Fibroblast of upper back skin (primary cell): ENCODE measurements at regions not wholly inside any gene's neighbourhood (a gene's known extent, or its start where the extent isn't known, plus 50 kb on each side); places are given as distances from the start of the nearest gene placed in this dataset.
"Not testable (repeated sequence)": the region's sequence is repeated elsewhere in the genome, so short reads cannot be mapped to it uniquely, and the experiment has no call there.

Experiments used
- DNase-seq: peaks from one replicate; pipeline ENCODE4 v3.0.0-alpha.2; 2013

DNA sequence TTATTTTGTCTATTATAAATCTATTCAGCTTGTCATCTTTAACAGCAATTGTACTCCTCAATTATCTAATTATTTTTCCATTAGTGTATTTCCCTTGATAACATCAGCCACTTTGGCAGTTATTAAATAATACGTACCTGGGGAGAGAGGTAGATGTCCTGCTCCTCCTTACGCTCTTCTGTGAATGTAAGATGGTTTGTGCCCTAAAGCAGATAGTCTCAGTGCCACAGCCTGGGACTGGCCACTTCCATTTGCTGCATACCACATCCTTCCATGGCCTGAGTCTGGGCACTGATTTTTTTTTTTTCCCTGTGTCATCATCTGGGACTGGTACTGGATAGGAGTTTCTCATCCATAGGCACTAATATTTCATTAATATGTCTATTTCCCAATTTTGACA is 632.4 kb upstream of the LRRTM4 start:
- no peak for DNase-seq

GRCh38 chr2:78162202-78162601 is 640.0 kb upstream of the LRRTM4 start:
- no peak for DNase-seq

- not testable (repeated sequence) for DNase-seq
Observed at GRCh38 chr2:78172157-78172556, 650.0 kb upstream of the LRRTM4 start.

DNA sequence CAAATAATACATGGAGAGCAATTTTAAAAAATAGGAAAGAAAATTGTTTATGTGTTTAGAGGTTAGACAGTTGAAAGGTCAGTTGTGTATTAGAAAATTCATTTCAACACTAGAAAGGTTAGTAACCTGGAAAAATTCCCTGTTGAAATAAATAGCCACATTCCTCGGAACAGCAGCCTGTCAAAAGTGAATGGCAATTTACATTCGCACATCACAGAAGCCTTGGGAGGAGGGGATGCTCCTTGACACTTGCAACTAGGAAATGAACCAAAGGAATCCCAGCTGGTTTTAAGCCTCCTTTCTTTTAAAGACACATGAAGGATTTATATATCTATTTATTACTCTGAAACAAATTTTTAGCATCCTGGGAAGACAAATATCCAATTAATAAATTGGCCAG is 653.5 kb upstream of the LRRTM4 start:
- DNase-seq = no peak

DNA sequence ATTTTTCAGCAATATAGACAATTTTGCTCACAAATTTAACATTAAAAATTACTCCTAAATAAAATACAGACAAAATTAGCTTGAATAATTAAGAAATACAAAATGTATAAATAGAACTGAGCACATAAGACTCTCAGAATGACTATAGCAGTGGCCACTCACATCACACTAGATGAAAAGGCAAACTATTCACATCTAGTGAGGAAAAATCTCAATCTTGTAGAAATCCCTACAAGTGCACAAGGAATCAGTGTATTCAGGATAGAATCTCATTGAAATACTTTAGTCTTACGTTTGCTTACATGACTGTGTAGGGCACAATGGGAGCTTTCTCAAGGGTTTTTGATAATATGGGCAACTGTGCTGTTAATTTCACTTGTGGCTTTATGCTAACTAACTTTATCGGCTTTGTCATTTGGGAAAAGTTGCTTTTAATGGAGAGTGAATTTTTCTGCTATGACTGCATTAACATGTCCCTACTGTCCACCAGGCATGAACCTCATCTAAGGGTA is 678.9 kb upstream of the LRRTM4 start:
- DNase-seq = no peak

- DNase-seq = no peak
Observed at GRCh38 chr2:78202366-78202765, 680.2 kb upstream of the LRRTM4 start.

- no peak for DNase-seq
Observed at GRCh38 chr2:78202986-78203670, 681.0 kb upstream of the LRRTM4 start.

- DNase-seq = no peak
Observed at GRCh38 chr2:78218066-78218465, 695.9 kb upstream of the LRRTM4 start.

- no peak for DNase-seq
Observed at GRCh38 chr2:78237704-78238103, 715.5 kb upstream of the LRRTM4 start.

DNA sequence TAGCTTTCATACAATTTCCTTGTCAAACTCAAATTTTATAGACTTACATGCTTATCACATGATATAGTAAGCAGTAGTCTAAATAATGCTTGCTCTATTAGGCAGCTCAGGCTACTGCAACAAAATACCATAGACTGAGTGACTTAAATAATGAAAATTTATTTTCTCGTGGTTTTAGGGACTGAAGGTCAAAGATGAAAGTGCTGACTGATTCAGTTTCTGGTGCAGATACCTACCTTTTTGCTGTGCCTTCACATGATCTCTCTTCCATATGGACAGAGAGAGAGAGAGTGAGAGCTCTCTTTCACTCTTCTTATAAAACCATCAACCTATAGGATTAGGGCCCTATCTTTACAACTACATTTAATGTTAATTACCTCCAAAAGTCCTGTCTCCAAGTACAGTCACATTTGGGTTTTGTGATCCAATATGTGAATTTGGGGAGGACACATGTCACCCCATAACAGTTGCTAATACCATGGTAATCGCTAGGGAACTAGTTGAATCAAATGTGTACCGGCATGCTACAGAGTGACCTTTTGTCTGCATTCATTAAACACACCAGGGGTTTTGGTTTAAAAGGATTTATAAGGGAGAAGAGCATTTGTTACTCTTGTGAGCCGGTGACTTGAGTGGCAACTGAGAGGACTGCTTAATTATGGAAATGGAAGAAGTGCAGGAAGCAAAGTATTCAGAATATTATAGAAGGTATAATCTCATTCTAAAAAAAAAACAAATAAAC is 723.4 kb upstream of the LRRTM4 start:
- DNase-seq = no peak

DNA sequence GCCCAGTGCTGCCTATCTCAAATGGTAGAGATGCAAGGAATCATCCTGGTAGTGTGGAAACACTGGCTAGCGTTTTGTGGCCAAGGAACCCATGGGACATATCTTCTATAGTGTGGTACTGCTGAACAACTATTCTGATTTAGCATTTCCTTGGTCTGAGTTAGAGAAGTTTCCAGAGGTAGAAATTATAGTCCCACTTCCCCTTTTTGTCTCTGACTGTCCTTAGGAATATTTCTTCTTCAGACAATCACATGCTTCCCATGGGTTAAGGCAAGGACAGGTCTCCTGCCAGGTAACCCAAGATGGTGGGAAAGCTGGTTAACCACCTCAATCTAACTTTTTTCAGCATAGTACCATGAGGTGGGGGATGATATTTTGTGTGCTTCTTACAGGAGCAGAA is 729.5 kb upstream of the LRRTM4 start:
- DNase-seq = no peak

- DNase-seq = no peak
Observed at GRCh38 chr2:78260861-78261260, 738.7 kb upstream of the LRRTM4 start.

DNA sequence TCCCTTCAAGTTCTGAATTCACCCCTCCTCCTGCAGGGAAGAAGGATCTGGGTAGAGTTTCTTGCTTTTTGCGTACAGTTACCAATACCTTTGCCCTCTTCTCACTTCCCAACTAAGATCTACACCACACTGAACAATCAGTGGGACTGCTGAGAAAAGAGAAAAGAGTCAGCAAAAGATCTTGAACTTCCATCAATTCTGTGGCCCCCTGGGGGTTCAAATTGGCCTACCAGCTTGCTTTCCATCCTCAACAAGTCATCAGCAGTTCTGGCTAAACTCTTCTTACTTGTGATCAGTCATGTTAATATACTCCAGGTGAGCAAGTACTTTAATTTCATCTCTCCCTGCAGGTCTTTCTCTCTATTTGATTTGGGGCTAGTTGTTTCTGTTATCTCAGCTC is 739.3 kb upstream of the LRRTM4 start:
- DNase-seq = no peak

- DNase-seq = not testable (repeated sequence)
Observed at GRCh38 chr2:78262089-78262488, 739.9 kb upstream of the LRRTM4 start.

DNA sequence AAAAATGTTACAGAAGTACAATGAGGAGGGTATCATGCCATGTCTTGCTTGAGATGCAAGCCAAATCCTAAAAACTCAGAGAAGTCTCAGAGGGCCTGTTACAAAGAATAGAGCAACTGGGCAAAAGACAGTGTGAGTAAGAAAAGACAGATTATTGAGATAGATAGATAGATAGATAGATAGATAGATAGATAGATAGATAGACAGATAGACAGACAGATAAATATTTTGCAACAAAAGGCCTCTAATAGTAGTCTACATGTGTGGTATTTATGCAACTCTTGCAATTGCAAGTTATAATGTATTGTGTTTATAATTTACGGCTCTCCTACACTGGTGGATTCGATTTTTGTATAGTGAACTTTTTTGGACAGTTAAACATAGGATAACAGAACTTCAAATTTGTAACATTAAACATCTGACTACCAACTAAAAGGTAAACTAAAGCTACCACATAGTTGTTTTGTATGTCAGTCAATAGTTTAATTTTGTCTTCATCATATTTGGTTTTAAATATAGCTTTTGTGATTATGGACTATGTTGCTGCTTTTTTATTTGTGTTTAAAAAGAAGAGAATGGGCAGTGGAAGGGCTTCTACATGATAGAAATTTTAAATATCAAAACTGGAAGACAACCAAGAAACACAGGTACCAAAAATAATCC is 740.7 kb upstream of the LRRTM4 start:
- no peak for DNase-seq

GRCh38 chr2:78263571-78263970 is 741.4 kb upstream of the LRRTM4 start:
- DNase-seq = no peak

DNA sequence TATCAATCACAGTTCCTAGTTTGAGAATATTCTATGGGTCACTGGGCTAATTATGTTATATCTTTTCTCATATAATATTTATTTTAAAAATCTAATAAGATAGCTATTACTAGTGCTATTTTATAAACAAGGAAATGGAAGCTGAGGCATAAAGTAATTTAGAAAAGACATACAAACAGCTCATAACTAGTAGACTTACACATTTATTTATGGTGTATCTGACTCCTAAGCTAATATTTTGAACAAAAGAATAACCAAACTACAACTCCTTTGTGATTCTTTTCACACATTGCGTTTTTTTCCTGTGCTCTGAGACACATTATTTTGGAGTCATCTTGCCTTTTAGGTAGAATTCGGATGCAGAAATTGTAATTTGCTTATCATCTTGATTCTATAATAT is 742.0 kb upstream of the LRRTM4 start:
- DNase-seq = no peak

DNA sequence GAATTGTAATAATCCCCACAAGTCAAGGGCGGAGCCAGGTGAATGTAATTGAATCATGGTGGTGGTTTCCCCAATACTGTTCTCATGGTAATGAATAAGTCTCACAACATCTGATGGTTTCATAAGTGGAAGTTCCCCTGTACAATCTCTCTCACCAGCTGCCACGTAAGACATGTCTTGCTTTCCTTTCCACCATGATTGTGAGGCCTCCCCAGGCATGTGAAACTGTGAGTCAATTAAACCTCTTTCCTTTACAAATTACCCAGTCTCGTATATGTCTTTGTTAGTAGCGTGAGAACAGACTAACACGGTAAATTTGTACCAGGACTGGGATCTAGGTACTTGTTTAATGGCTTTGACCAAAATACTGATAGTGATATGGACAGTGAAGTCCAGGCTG is 744.3 kb upstream of the REG3G start:
- DNase-seq = no peak

DNA sequence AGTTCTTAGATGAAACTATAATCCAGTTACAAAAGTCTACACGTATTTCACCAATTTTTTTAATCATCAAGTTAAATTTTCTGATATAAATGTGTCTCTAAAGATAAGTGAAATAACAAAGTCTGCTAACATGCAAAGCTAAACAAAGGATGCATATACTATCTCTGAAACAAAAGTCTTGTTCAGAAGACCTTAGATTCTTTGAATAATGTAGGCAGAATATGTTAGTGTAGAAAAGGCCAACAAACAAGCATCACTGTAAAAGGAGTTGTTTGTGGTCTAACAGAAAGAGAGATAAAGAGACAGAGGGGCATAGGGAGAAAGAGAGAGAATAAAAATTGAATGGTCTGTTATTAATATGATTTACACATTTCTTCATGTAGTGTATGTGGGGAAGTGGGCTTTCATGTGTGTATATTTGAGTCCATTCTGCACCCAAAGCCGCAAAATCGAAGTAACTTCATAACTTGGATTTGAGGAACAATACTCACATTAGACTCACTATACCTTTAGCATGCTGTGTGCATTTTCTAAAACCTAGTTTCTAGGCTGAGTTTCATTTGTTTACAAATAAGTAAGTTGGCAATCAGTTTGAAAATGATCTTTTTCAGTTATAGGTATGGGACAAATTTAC is 734.8 kb upstream of the REG3G start:
- no peak for DNase-seq

DNA sequence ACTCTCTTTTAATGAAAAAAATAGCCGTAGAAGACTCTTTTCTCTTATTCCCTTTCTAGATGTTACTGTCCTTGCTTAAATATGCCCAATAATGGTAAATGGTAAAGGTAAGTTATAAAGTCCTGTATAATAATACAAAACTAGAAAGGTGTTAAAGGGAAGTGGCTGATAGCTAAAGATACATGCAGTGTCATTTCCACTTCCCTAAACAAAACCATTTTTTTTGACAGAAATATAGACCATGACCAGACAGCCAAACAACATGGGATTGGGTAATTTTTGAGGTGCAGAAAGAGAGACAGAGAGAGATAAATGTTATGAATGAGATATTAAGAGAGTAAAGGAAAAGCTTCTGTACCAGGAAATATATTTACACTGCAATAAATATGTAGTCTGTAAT is 731.7 kb upstream of the REG3G start:
- no peak for DNase-seq

DNA sequence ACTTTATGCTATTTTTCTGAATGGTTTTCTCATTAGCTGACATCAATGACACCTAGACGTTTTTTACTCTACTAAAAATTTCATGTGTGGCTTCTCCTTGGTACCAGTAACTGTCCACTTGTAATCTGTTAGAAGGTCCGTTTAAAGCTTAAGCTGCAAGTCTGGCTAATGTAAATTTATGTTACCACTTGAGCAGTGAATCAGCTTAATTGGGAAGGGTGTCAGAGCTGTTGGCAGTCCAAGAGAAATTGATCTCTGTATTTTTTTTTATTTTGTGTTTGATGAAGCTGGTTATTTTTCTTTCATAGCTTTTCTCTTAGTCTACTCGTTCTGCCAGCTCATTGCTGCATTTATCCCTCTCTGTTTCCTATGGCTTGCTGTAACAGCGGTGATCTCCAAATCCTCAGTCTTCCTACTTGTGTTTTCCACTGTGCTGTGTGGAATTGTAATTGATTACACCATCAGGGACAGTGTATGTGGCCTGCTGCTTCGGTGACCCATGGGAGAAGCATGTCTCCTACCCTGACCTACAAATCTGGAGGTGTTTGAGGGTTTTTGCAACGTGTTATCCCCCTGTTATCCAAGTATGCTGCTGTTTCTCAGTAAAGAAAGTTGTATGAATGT is 724.2 kb upstream of the REG3G start:
- no peak for DNase-seq

GRCh38 chr2:78304678-78305077 is 720.8 kb upstream of the REG3G start:
- no peak for DNase-seq

- DNase-seq = no peak
Observed at GRCh38 chr2:78309460-78309859, 716.0 kb upstream of the REG3G start.
